NCI-H2081 treated with DMSO at 0.1 percent for 48 hours (cell line): ENCODE measurements at regions not wholly inside any gene's neighbourhood (a gene's known extent, or its start where the extent isn't known, plus 50 kb on each side); places are given as distances from the start of the nearest gene placed in this dataset.
"Not testable (repeated sequence)": the region's sequence is repeated elsewhere in the genome, so short reads cannot be mapped to it uniquely, and the experiment has no call there.

Experiments
- DNase-seq: peaks from one replicate; lab custom pipeline; 2025; lab: John Stamatoyannopoulos, UW

DNA sequence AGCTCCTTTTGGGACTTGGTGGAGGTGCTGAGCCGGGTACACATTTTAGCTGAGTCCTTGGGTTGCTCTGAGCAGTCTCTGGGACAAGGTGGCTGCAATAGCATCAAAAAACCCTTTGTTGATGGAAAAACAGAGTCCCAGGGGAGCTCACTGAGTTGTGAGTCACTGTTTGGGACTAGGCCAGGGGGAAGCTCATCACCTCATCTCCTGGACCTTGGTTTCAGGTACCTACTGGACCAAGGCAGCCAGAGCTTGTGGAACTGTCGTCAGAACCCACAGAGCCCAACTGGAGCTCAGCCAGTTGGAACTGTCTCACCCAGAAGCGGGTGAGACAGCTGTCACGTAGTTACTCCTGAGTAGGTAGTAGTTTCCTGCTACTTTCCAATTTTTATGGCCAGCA is 146.7 kb downstream of the HLX start:
- no peak for DNase-seq

DNA sequence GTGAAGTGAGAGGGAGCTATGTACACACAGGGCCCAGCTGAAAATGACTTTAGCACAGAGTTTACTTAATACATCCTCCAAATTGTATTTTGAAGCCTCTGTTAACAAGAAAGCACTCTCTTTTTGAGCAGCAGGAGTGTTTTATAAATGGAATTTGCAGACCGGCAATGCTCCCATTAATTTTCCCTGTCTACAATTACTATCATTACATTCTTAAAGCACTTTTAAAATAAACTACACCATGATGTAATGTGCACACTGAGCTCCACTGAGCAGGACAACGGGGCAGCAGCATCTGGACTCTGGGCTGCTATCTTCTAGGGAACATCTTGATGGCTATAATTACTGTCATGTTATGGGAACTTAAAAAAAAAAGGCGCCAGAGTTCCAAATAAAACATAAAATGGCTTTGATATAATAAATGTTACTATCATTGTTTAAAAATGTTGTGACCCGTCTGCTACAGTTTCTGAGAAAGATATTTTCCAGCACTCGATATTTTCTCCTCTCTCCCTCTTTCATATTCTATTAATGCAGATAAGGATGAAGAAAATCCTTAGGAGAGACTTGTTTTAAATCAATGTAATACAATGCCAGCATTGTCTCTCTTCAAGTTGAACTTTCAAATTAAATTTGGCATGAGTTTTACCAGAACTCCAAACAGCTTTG is 150.9 kb downstream of the HLX start:
- DNase-seq, result no peak

DNA sequence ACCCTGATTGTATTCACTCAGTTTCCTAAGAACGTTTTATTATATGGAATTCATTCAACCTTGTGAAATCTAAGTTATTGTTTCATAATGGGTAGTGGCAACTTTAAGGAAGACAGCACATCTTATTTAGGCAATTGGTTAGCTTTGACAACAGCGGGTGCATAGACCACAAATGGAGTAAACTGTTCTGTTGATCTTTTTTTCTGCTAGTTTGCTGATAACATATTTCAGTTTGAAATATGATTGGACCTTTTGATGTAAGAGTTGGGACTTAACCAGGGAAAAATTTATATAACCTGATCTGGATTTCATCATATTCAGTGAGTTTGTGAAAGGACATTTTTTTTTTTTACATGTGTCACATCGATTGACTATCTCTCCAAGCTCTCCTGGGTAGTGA is 151.7 kb downstream of the HLX start:
- DNase-seq, result no peak

GRCh38 chr1:221031458-221032203 is 152.4 kb downstream of the HLX start:
- no peak for DNase-seq

DNA sequence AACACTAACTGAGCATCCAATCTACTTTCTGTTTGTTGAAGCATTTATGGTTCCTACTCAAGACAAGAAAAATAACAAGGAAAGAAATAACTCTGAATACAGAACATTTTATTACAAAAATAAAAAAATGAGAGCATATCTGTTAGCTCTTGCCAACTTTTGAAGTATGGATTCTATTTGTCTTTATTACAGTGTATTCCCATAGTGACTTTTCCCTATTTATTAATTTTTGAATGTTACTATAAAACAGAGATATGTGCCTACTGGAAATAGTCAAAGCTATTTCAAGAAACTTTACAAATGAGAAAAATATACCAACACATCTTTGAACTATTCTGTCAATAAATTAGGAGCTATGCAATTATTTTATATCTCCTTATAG is 153.0 kb downstream of the HLX start:
- DNase-seq, result no peak

DNA sequence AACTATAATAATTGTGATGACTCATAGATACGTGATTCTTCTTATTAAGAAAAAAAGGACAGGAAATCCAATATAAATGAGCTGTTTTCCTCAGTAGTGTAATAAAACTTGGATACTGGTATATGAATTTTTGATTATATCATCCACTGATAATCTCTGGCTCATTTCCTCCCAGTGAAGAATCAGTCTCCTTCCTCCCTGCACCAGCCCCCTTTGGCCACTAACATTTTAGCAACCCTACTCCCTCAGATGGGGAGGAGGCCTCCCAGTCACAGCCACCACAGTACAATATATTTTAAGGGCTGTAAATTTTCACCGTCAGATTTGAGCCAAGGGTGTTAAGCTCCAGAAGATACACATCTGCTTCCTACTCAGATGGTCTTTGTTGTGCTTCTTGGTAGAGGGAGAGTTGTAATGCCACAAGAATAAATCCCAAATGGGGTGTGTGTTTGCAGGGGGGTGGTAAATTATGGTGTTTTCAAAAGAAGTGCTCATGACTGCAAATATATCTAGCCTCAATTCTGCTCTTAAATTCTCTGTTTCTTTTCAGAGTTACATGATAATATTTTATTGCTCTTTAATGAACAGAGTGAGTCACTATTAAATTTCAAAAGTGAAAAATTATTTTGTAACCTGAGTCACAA is 153.5 kb downstream of the HLX start:
- DNase-seq, result no peak

DNA sequence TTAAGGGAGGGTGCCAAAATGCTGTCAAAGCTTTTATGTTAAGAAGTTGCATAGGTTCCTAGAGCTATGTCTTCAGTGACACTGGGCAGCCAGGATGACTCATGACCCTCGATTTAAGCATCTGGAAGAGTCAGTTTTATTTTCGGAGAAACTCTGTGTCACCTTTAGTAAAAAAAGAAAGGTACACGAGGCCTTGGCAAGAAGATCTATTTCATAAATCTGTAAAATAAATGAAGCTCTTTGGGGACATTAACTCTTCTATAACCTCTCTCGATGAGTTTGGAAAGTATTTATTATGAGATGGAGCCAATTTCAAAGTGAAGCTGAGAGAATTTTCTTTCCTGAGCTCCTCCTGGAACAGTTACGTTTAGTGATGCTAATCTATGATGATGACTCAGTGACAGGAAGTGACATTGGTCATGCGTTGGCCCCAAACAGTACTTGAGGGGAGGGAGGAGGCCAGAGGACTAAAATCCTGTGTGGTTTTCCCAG is 156.5 kb downstream of the HLX start:
- DNase-seq, result no peak

DNA sequence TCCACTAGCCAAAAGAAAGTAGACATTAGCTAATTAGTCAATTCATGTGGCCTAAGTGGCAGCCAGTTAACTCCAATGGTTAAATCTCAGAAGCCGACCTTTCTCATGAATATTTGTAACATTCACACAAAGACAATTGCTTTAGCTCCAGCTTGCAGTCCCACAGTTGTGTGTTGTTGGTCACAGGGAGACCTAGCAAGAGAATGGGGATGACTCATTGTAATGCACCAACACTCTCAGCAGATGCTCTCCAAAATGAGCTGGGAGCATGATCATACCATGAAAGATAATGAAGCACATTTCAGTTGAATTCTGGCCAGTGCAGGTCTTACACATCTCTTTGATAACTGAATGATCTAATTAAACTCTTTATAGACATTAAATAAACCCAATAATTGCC is 160.4 kb downstream of the HLX start:
- no peak for DNase-seq

DNA sequence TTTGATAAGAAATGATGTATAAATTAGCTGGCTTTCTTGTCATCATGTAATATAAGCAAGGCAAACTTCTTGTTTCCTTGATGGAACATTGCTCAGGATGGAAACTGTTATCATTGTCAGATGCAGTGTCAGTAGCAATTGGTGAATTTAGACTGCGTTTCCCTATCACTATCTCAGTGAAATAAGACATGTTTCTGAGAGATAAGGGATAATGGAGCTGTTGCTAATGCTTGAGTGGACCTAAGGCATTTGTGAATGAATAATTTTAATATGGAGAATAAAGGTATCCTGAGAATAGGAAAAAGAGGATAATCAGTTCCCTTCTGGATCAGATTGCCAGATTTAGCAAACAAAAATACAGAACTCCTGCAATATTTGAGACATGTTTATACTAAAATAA is 160.9 kb downstream of the HLX start:
- DNase-seq, result no peak

DNA sequence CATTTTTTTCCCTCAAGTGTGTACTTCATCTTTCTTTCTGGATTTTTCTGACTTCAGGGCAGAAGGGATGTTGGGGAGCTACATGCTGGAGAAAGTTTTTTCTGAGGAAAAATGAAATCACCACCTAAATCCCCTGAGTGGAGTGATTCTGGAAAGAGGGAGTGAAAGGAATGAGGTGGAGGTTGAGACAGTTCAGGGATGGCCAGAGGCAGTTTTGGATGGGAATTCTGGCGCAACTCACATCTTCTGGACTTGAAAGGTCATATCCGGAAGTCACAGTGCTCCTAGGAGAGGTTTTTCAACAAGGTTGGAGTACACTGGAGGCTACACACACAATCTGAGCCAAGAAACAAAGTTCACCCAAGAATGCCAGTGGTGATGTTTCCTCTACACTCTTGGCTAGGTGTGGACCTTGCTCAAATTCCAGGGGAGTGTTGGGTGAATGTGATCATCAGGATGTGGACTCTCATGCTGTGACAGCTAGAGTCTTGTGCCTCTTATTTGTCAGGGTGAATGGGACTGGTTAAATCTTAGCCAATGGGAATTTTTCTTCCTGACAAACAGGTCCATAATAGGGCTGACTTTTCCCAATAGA is 161.5 kb downstream of the HLX start:
- no peak for DNase-seq

- DNase-seq, result no peak
Measured at GRCh38 chr1:221044538-221044937, 165.3 kb downstream of the HLX start.

DNA sequence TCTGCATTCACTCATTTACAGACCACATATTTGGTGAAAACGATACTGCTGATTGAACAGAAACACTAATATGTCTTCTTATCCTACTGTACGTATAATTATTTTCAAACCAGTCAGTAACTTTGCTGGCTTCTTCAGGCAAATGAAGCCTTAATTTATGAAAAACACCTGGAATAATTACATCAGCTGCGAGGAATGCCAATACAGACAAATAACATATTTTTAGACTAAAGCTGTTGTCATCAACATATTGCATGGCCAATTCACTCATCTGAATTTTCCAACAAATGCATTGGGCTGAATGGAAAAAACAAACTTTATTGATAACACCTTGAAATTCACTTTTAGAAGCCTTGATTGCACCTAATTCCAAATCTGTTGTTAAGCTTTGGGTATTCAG is 165.9 kb downstream of the HLX start:
- DNase-seq, result no peak

GRCh38 chr1:221045842-221046831 is 166.9 kb downstream of the HLX start:
- DNase-seq, result no peak

DNA sequence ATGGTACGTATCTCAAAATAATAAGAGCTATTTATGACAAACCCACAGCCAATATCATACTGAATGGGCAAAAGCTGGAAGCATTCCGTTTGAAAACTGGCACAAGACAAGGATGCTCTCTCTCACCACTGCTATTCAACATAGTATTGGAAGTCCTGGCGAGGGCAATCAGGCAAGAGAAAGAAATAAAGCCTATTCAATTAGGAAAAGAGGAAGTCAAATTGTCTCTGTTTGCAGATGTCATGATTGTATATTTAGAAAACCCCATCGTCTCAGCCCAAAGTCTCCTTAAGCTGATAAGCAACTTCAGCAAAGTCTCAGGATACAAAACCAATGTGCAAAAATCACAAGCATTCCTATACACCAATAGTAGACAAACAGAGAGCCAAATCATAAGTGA is 172.1 kb downstream of the HLX start:
- not testable (repeated sequence) for DNase-seq

- no peak for DNase-seq
Measured at GRCh38 chr1:221053889-221054288, 174.6 kb downstream of the HLX start.

GRCh38 chr1:221059506-221059905 is 180.3 kb downstream of the HLX start:
- no peak for DNase-seq

- no peak for DNase-seq
Measured at GRCh38 chr1:221063651-221064050, 184.4 kb downstream of the HLX start.

DNA sequence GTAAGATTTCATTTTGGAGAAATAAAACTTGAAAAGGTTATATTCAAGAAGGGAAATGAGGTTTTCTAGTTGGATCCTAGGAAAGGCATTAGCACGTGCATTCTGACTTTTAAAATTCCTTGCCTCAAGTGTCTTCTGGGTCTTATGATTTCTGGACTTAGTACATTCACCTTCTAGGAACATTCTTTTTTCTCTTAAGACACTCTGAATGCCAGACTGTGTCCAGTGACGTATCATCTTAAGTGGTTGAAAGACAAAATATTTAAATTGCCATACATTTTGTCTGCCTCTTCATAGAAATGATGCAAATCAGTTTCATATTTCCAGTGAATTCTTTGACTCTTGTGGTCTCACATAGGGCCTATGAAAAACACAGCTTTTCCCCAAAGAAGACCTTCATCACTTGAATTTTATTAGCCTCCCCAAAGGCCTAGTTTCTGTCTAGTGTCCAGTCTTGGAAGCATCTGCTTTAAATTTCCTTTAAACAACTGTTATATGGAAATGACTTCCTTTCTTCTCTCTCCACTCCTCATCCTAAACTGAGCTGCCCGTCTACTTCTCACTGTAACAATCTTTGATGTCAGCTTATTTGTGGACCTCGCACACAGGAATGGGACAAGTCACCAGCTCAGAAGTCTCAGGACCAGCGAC is 187.2 kb downstream of the HLX start:
- no peak for DNase-seq

- DNase-seq, result no peak
Measured at GRCh38 chr1:221067721-221068120, 188.5 kb downstream of the HLX start.

GRCh38 chr1:221069178-221069903 is 190.1 kb downstream of the HLX start:
- DNase-seq, result no peak
